Heart right ventricle (tissue), 16 donors: ENCODE measurements at regions not wholly inside any gene's neighbourhood (a gene's known extent, or its start where the extent isn't known, plus 50 kb on each side); places are given as distances from the start of the nearest gene placed in this dataset.

Experiments used
- ATAC-seq, 8 donors: fragments of 200-7000 bp; cut with Tn5 transposase; one replicate each; pipeline ENCODE4 v1.9.1; 2020; ENCODE audit warnings: mild to moderate bottlenecking in 8 of 8, moderate library complexity in 8 of 8, moderate number of reproducible peaks in 1 of 8
- DNase-seq, 2 donors: peaks; one replicate each; pipeline ENCODE4 v3.0.0-alpha.2; 2020
- H3K27ac ChIP-seq, 10 donors: fragments of 200-600 bp; sonication (generic) in 2 of 10; one replicate each; pipeline versions ENCODE4 v1.5.0 to v1.8.0; 2020 to 2022; ENCODE audit warnings: mild to moderate bottlenecking in 3 of 10
- H3K27me3 ChIP-seq, 7 donors: fragments of 200-600 bp; one replicate each; pipeline ENCODE4 v1.8.0; 2021 to 2022; ENCODE audit warnings: mild to moderate bottlenecking in 2 of 7
- H3K36me3 ChIP-seq, 9 donors: fragments of 200-600 bp; sonication (generic) in 1 of 9; one replicate each; pipeline versions ENCODE4 v1.5.0 to v1.8.0; 2020 to 2022; ENCODE audit warnings: mild to moderate bottlenecking in 2 of 9
- H3K4me1 ChIP-seq, 9 donors: fragments of 200-600 bp; sonication (generic) in 1 of 9; one replicate each; pipeline versions ENCODE4 v1.5.0 to v1.8.0; 2020 to 2022; ENCODE audit warnings: mild to moderate bottlenecking in 4 of 9
- H3K4me3 ChIP-seq, 10 donors: fragments of 200-600 bp; sonication (generic) in 2 of 10; one replicate each; pipeline versions ENCODE4 v1.5.0 to v1.8.0; 2020 to 2022; ENCODE audit warnings: mild to moderate bottlenecking in 7 of 10, moderate library complexity in 2 of 10
- H3K9me3 ChIP-seq, 11 donors: fragments of 200-600 bp in 10 of 11; sonication (generic) in 2 of 11; one replicate each; pipeline versions ENCODE4 v1.5.0 to v1.8.0; 2013 to 2022; ENCODE audit warnings: mild to moderate bottlenecking in 2 of 11, control low read depth in 1 of 11, moderate library complexity in 1 of 11
- WGBS, 2 donors: extraction: QIAGEN DNeasy Blood & Tissue Kit; methylation state at CpG; one replicate each; pipeline ENCODE4 v1.1.7; 2013; ENCODE audit warnings: inconsistent platforms in 1 of 2; 5-methylcytosine and 5-hydroxymethylcytosine counted together
- intact Hi-C, 10 donors: fragments of 100-400 bp; cut with DNase I; formaldehyde crosslinking; loops; one replicate each; pipeline versions ENCODE4 v1.11.1 to v1.14.2; 2022
- TF ChIP-seq, protein P1 (sequence below), 9 donors: fragments of 200-600 bp; sonication (generic) in 2 of 9; IDR thresholded peaks; one replicate each; pipeline versions ENCODE4 v1.5.0 to v1.8.0; 2021 to 2022; ENCODE audit warnings: antibody characterized with exemption in 9 of 9, mild to moderate bottlenecking in 5 of 9, moderate library complexity in 1 of 9
- donor health status: Arrhythmogenic right ventricular cardiomyopathy.
- donor health status: ischemic (EF 13 %, LVEDD 7.1; RV severe dilation, severe dysfunction).
- donor health status: healthy with polysubstance abuse.
- donor health status: DM: no; HTN: yes; CAD: no.
- donor health status: DM: no; HTN: no; CAD: no.
- donor health status: ischemic (EF 25% LVEDD 6.9; RV normal size, moderate dysfunction).
- donor health status: ischemic (EF 25% LVEDD 5.7; RV mildly dilated, moderate dysfunction).
- donor health status: healthy.
- donor health status: DM: yes; HTN: yes; CAD: no.
- donor health status: Ischemic cardiomyopathy.
- donor health status: ischemic (EF 35%, LVEDD 5.7; RV mildly dilated, moderate dysfunction).
- donor health status: nonischemic (EF 11% LVEDD 7.7; RV severe dilation, severe dysfunction).
- donor health status: DM: yes; HTN: yes; CAD: no.
- donor health status: PGD.
- donor health status: ischemic (EF 29% LVEDD 5.4; RV normal size, mild dysfunction).
- donor health status: nonischemic (EF 23%, LVEDD 6.1; RV moderate dilation, normal function).

DNA sequence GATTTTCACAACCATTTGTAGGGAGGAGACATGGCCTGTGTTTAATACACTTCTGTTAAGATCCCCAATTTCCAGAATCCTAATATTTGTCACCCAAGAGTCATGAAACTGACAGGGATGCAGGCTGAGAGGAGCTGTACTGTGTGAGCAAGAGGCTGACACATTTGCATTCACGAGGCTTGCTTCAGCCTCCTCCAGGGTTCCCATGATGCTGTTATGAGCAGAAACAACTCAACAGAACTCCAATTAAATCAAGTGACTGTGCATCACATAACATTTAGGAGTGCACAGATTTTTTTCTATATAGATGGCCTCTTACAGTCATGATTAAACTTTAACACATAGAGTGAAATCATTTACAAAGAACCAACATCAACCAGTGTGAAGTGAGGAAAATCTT lies 292.3 kb upstream of the STT3B start:
- ATAC-seq (no peak), DNase-seq (no peak)
- Histone ChIP-seq H3K27ac (no peak overlapping the region), H3K4me3 (no peak overlapping the region), H3K9me3 (no peaks in the 10 kb centered on the region), H3K36me3 (no peaks in the 10 kb centered on the region), H3K27me3 (peaks cover 0 to 18% (median 11%) of the 10 kb centered on the region in 7 donors), H3K4me1 (peaks cover 0 to 6% (median 0%) of the 10 kb centered on the region in 9 donors)
- intact Hi-C loops, result no loop called here
- TF ChIP-seq, protein P1, sequence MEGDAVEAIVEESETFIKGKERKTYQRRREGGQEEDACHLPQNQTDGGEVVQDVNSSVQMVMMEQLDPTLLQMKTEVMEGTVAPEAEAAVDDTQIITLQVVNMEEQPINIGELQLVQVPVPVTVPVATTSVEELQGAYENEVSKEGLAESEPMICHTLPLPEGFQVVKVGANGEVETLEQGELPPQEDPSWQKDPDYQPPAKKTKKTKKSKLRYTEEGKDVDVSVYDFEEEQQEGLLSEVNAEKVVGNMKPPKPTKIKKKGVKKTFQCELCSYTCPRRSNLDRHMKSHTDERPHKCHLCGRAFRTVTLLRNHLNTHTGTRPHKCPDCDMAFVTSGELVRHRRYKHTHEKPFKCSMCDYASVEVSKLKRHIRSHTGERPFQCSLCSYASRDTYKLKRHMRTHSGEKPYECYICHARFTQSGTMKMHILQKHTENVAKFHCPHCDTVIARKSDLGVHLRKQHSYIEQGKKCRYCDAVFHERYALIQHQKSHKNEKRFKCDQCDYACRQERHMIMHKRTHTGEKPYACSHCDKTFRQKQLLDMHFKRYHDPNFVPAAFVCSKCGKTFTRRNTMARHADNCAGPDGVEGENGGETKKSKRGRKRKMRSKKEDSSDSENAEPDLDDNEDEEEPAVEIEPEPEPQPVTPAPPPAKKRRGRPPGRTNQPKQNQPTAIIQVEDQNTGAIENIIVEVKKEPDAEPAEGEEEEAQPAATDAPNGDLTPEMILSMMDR (IDR thresholded peaks at IDR 0.05), result no peak
- WGBS, 2 donors, result 63 to 69% methylated on average over 1 of the region's 1 CpG

DNA sequence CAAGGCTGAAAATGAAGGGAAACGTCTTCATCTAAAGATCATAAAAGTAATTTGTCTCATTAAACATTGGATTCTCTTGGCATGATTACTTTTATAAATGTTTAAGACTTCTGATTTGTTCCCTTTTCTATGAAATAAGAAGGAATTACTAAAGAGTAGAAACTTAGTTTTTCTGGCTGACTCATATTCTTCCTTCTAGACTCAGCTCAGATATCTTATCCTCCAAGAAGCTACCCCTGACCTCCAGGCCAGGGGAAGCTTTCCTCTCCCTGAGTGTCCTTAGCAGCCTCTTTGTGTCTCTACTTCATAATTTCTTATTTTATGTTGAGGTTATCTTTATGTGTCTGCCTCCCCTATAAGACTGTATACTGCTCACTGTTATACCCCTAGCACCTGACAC lies 291.9 kb upstream of the STT3B start:
- intact Hi-C loops, result no loop called here
- no peak overlapping the region for H3K27ac ChIP-seq
- no peak overlapping the region for H3K4me3 ChIP-seq
- no peaks in the 10 kb centered on the region for H3K36me3 ChIP-seq
- H3K9me3 ChIP-seq, result no peaks in the 10 kb centered on the region
- H3K27me3 ChIP-seq, result peaks cover 0 to 14% (median 7%) of the 10 kb centered on the region in 7 donors
- no peak for ATAC-seq
- peaks cover 0 to 6% (median 0%) of the 10 kb centered on the region in 9 donors for H3K4me1 ChIP-seq
- 85 to 86% methylated on average over 1 of the region's 1 CpG for WGBS, 2 donors
- DNase-seq, result no peak
- TF ChIP-seq, protein P1 (IDR thresholded peaks at IDR 0.05), result no peak

DNA sequence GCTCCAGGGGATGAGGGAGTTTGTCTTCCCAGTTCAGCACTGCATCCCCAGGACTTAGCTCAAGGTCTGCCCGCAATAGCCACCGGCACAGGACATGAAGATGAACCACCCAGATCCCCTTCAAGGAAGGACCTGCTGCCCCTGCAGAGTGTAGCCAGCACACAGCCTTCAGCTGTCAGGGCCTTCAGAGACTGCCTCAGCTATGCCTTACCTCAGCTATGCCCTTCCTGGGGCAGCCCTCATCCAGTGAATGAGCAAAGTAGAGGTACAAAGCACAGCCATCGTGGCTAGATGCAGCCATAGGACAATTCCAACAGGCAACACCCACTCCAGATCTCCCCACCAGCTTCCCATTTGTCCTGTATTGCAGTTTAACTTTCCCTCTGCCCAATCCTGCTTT lies 291.2 kb upstream of the STT3B start:
- Histone ChIP-seq H3K36me3 (no peaks in the 10 kb centered on the region), H3K4me3 (no peak overlapping the region), H3K4me1 (peaks cover 0 to 6% (median 0%) of the 10 kb centered on the region in 9 donors), H3K27me3 (peaks cover 0 to 11% (median under 1%) of the 10 kb centered on the region in 7 donors), H3K27ac (no peak overlapping the region), H3K9me3 (no peaks in the 10 kb centered on the region)
- no peak for ATAC-seq
- intact Hi-C loops, result no loop called here
- TF ChIP-seq, protein P1 (IDR thresholded peaks at IDR 0.05), result no peak
- 92 to 97% methylated on average over 3 of the region's 3 CpGs for WGBS, 2 donors
- no peak for DNase-seq

DNA sequence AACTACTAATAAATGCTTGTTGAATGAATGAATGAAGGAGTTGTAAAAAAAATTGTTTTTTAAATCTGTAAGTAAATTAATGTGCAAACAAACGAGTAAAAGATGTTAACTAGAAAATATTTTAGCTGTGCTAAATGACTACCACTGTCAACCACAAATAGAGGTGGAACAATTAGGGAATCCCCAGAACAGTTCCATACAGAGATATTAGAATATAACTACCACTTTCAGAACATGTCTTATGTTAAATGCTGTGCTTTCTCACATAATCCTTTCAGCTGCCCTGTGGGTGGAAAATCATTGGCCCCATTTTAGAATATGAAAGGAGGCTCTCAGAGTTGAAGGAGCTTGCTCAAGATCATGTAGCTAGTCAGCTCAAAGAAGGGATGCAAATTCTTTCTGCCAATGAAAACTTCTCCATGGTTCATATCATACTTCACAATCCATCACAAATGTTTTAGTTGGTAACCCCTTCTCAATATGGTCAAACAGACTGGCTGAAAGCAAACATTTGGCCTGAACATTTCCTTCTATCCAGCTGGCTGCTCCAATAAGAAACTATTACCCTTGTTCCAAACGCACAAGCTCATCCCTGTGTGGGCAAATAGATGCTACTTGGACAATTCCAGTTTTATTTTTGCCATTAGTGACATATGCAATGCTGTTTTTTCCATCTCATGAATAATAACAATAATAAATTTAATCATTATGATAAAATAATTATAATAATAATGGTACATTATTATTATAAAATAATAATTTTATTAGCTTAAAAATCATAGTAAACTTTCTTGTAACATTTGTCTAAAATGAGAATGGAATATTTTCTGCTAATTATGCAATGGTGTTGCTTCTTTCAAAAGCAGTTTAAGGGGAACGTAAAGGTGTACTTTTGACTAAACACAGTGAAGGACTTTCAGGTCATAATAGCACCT lies 290.4 kb upstream of the STT3B start:
- WGBS, 2 donors, result 86 to 90% methylated on average over 3 of the region's 3 CpGs
- Histone ChIP-seq H3K27me3 (peaks cover 0 to 11% (median 0%) of the 10 kb centered on the region in 7 donors), H3K36me3 (no peaks in the 10 kb centered on the region), H3K4me1 (peaks cover 0 to 6% (median 0%) of the 10 kb centered on the region in 9 donors), H3K9me3 (no peaks in the 10 kb centered on the region), H3K27ac (no peak overlapping the region), H3K4me3 (no peak overlapping the region)
- intact Hi-C loops, result no loop called here
- ATAC-seq, result no peak
- TF ChIP-seq, protein P1 (IDR thresholded peaks at IDR 0.05), result no peak
- no peak for DNase-seq
